GM21717 (cell line): ENCODE measurements at regions not wholly inside any gene's neighbourhood (a gene's known extent, or its start where the extent isn't known, plus 50 kb on each side); places are given as distances from the start of the nearest gene placed in this dataset.

Source experiments
- ATAC-seq: cut with Tn5 transposase; IDR thresholded peaks from one replicate; pipeline ENCODE4 v1.9.1; 2021; ENCODE audit warnings: mild to moderate bottlenecking, moderate library complexity; ENCODE audit not compliant: unreplicated experiment

DNA sequence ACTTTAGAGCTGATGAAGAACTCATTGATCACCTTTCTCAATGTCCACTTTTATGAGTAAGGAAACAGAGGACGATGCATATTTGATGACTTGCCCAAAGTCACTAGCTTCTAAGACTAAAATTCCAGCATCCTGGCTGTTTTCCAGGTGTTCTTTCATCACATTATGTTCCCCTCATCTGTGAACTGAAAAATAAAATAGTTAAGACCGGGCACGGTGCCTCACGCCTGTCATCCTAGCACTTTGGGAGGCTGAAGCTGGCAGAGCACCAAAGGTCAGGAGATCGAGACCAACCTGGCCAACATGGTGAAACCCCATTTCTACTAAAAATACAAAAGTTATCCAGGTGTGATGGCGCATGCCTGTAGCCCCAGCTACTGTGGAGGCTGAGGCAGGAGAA, 297.5 kb downstream of the DUSP10 start:
- no peak for ATAC-seq

DNA sequence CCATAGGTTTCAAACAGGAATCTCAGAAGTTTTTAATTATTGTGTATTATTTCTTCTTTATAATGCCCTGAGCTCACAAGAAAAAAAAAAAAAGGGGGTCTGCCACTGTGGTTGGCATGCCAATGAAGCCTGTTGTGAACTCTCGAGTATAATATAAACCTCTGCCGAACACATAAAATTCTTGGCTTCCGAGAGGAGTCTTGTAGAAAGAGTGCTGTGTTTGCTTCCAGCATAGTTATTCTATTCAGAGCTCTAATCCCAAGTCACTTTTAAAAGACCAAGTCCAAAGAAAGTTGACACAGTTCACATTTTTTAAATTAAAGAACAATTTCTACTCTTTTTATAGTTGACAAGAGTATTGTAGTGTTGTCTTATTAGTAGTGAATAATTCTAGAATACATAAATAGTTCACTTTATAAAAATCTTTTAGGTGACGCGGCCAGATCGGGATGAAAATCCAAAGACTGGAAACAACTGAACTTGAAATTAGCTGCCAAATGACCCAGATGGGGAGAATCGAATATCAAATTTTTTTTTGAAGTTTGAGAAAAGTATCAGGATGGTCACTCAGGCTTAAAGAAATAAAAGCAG, 293.2 kb downstream of the DUSP10 start:
- ATAC-seq, result no peak

DNA sequence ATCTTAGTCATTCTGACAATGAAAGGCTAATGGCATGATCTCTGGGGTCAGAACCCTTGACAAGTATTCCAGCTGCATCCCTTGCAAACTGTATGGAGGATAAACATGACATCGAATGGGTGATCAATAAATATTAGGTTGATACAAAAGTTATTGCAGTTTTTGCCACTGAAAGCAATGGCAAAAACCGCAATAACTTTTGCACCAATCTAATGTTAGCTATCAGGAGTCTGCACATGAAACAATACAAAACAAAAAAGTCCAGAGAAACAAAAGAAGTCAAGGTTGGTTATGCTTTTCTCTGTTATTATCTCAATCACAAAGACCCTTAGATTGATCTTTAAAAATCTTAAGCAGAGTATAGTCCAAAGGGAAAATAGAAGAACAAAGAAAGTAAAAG, 292.7 kb downstream of the DUSP10 start:
- ATAC-seq, result no peak

DNA sequence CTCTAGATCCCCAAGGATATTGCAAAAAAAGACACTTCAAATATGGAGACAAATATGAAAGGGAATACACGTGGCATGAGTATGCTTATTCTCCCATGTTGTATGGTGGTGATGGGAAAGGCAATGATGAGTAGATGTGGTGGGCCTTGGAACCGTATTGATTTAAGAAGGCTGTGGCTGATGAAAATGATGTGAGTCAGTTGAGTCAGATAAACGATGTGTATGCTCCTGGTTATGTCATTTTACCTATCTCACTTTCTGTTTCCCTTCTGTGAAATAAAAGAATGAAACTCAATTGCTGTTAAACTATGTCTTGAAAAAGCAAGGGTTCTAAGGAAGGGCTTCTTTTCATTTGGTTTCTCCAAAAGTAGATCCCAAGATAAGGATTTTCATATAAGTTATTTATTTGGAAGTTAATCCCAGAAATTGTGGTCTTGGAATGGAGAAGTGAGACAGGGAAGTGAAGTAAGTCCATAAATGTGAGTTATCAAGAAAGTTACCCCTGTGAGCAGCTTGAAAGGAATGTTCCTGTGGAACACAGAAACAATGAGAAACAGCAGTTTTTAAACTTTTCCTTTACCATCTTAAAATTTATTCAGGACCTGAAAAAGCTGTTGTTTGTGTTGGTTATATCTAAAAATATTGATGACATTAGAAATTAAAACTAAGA, 292.0 kb downstream of the DUSP10 start:
- peak; percentile 69 for ATAC-seq

DNA sequence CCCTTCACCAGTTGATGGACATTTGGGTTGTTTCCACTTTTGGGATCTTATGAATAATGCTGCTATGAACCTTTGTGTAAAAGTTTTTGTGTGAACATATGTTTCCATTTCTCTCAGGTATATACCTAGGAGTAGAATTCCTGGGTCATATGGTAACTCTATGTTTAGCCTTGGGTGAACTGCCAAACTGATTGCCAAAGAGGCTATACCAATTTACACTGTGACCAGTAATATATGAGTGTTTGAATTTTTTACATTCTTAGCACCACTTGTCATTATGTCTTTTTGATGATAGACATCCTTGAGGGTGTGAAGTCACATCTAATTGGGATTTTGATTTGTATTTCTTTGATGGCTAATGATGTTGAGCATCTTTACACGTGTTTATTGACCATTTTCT, 290.1 kb downstream of the DUSP10 start:
- no peak for ATAC-seq

DNA sequence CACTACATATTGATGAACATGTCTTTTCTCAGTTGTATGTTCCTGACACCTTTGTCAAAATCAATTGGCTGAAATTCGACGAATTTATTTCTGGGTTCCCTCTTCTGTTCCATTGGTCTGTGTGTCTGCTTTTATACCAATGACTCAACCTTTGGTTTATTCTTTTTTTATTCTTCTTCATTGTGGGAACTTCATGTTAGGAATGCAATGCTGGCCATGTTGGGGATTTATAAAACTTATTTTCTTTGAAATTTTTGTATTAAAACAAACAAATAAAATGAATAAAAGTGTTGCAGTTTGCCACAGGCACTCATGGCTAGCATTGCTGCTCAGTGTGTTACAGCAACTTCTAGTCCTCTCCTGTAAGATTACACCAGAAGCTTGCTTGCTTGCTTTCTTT, 287.8 kb downstream of the DUSP10 start:
- ATAC-seq, result no peak

DNA sequence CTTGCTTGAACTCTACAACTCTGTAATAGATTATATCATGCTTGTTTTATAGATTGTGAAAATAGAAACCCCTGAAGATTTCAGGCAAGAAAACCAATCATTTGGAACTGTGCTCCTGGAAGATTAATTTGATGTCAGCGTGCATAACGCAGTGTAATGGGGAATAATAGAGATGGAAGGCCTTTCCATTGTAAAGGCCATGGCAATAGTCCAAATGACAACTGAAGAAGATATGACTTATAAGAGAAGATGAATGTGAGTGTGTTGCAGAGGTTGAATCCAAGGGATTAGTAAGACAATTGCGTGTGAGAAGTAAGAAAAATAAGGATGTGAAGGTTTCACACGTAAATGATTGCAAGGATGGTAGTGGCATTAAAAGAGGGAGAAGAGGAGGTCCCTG, 285.0 kb downstream of the DUSP10 start:
- no peak for ATAC-seq

DNA sequence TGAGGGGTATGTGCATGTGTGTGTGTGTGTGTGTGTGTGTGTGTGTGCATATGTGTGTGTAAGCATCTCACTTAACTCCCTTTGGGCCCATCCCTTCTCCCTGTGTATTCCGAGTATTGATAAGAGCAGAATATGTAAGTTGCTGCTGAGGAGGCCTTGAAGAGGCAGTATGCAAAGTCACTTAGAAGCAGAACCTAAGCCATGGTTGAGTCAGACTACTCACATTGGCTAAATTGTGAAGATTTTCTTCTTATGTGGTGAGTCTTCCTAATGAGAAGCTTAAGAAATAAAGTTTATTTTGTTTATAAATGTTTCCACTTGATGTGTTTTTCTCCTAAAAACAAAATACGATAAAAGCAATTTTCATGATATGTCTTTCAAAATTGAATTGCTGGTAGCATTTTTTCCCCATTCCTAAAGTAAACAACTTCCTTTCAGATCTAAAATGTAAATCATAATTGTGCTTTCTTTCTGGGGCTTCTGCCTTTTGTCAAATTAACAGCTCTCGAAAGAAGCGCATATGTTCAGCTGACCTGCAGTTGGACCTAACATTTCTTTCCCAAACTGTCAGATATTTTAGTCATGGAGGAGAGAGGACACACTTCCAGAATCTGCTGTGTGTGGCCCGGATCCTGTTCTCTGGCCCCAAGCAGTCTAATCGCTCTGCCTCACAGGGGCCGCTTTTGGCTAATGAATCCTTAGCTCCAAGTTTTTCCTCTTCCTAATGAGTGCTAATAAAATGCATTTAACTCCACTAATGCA, 284.0 kb downstream of the DUSP10 start:
- ATAC-seq, result no peak

DNA sequence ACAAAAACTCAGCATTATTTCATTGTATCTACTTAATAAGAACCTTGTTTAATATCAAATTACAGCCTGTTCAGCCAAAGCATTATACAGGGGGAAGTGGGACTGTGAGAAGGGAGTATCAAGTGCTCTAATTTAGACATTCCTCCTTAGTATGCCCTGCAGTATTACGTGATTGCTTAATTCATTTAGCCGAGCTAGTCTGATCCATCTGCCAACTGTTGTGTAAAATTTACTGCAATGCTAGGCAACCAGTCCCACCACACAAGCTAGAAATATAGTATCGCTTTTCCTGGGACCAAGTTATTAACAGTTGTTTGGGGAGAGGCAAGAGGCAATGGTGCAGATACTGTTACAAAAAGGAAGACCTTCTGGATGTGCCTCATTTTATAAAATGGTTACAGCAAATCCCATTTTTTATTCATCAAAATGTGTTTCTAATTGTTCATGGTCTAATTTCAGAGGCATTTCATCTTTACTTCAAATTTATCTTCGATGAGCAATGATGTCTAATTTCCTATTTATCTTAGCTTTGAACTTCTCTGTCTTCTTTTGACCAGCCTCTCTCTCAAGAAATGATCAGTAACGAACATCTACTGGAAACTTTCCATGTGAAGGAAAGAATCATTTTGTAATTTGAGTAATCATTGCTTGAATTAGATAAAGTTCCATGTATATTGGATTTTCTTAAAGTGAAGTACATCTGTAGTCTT, 283.3 kb downstream of the DUSP10 start:
- ATAC-seq, result no peak

DNA sequence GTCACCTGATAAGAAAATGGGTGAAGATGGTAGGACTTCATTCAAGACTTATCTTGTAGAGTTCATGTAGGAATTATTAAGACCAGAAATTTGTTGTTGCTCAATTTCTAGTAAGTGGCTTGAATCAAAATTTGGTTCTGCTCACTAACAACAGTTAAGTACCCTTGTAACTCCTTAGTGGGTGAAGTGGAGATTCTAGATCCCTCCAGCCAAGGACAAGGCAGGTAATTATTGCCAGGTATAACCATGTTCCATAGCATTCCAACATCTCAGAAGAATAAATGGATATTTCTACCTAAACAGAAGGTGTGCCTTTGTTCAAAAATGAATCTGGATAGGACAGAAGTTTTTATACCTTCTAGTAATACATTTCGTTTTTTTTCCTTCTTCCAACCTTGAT, 282.3 kb downstream of the DUSP10 start:
- no peak for ATAC-seq

DNA sequence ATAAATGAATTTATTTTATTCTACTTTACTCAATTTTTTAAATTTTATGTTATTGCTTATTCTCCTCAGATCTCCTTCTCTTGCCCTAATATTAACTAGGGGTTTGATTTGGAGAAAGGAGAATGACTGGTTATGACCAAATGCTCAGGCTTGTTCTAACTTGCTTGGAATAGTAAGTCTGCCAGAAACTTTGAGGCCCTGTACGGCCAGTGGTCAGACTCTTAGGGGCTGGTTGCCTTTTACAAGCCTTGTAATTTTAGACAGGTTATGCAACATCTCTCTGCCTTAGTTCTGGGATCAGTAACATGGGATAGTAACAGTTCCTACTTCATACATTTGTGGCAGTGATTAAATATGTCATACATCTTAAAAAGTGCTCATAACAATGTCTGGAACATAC, 279.5 kb downstream of the DUSP10 start:
- ATAC-seq, result no peak

DNA sequence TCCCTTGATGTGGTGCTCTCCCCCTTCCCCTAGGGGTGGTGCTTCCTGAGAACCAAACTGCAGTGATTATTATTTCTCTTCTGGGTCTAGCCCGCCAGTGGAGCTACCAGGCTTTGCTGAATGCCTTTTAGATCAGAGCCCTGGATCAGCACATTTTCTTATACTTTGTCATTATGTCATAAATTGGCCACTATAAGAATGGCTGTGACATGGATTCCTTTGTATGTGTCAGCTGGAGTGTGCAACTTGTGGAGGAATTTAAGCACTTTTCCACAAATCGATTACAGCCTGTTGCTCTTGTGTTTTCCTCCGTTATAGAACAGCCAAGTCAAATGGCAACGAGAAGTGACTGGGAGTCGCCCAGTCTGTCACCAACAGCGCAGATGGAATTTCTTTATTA, 273.3 kb downstream of the DUSP10 start:
- ATAC-seq, result no peak

DNA sequence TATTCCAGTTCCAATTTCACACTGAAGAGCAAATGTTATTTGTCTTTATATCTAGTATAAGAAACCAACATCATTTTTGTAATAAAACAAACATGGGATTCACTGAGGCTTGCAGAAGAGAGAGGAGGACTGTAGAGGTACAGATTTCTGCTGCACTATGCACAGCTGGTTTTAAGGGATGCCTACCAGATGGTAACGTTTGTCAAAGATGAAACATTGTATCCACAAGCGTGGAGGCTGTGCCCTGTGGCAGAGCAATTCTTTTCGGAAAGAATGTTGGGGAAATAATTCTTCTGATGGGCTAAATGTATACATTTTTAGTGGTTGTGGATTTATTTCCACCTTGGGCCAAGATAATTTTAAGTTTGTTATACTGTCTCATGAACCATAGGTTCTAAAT, 272.4 kb downstream of the DUSP10 start:
- ATAC-seq, result no peak

DNA sequence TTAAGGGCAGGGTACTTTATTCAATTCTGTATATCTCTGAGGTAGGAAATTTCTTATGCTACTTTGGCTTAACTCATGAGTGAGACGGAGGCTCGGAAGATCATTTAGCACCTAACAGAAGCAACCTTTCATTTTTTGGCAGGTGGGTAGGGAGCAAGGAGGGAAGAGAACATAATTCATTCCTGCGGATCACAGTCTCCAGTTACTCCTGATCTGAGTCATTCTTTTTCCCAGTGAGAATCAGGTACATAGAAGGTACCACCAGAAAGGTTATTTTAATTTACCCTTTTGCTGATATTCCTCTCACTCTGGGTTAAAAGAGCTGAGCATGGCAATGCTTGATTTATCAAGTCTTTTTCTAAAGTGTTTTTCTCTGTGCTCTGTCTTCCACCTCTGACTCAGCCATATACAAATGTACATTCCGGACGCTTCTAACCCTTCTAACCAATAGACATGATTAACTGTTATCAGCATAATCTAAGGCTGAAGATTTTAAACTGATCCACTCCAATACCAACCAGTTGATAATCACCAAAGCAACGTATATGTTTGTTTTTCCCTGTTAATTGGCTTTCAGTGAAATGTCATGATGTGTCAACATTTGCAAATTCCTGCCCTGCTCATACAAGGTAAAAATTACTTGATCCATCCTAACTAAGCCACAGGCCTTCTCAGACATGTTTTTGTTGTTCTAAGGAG, 271.7 kb downstream of the DUSP10 start:
- ATAC-seq, result no peak

DNA sequence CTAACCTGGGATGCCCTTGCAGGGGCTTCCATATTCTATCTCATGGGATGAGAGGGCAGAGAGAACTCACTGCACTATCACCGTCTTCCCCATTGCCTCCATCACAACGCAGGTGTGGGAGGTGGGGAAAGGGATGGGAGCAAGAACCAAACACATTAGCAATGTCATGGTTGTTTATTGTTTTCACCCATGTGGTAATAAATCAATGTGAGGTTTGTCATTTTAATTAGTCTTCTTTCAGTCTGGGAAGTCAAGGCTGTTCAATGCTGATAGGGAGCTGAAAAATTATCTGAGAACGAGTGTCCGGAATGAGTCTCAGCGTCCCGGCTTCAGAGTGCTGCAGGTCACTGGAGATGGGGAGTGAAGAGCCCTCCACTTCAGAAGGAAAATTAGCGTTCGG, 268.5 kb downstream of the DUSP10 start:
- no peak for ATAC-seq

DNA sequence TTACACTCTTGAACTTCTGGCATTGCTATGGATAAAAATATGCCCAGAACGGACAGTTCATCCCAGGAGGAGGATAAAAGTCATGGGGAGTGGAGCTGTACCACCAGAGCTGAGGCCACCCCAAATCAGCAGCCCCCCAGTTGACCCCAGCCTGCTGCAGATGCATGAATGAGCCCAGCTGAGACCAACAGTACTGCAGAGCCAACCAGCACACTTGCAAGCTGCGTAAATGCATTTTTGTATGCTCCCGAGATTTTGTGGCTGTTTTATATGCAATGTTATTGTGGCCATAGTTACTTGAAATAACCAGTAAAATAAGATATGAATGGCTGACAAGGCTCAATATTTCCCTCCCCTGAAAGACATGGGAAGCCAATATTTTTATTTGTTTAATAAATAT, 264.6 kb downstream of the DUSP10 start:
- no peak for ATAC-seq

DNA sequence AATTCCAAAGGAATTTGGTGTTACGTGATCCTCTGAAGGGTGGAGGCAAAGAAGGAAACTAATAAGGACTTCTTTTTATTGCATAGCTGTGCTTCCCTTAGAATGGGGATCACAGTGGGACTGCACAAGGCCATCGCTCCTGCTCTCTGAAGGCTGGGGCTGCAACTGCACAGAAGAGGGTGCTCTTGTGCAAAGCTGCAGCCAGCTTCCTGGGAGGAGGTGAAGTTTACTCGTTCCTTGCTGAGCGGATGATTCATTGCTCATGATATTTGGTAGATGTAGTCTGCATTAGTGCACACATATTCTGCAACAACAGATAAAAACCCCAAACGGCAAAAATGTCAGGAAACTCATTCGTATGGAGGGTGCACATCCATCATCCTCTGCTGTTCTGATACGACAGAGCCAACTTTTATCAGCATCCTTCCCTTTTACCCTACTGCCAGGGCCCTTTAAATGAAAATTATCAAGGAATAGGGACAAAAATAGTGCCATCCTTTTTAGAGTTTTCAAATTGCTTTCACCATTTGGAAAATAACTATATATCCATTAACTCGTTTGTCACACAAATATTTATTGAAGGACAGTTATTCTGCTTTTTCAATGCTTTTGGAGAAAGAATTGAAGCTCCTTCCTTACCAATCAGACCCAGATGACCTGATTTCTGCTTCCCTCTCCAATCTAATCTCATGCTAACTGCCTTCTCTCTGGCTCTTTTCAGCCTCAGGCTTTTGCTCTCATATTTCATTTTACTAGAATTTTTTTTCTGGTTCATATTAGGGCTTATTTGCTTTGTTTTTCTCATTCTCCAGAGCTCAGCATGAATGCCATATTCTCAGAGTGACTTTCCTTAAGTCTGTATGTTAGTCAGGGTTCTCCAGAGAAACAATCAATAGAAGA, 263.6 kb downstream of the DUSP10 start:
- peak; percentile 84 for ATAC-seq

DNA sequence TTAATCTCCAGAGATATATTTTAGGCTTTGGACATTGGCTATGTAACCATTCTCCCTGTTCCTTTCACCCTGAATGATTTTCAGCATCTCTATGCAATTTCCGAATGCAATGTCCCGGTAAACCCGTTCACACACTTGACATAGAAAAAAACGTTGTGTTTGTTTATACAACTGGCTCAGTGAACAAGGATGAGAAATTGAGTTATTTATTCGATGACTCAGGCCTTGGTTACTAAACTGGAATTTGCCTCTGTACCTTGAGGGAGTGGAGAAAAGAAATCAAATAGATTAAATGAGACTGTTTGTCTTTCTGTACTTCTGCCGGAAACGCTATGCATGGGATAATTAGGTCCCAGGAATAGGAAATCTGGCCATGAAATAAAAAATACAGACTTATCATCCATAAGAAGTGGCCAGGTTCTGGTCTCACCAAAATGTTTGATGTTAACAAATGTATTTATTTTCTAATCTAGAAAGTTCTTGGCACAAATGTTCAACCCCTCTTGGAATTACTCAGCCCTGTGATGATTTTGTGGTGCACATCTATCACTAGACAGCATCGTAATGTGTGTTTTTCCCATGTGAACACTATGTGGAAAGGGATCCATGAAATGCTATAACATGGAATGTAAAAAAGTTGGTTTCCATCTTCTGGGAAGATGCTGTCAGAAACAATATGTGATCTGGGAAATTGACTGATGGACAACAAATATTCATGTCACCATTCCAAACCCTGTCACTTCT, 253.9 kb downstream of the DUSP10 start:
- ATAC-seq, result no peak

DNA sequence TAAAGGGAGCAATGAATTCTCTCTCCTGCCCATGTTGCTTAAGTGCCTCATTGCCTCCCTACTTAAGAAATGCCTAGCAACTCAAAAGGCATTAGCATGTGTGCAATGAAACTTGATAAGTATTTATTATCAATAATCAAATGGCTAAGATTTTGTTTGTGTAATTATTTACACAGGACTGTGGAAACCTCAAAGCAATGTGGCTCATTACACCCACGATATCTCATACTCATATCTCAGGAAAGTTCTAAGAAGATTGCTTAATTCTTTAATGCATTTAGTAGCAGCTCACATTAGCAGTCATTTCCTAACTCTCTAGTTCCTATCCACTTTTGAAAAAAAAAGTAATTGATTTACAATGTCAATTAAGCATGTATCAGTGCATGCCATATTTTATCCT, 253.3 kb downstream of the DUSP10 start:
- ATAC-seq, result no peak
